ENCODE measurements at regions not wholly inside any gene's neighbourhood (a gene's known extent, or its start where the extent isn't known, plus 50 kb on each side); places are given as distances from the start of the nearest gene placed in this dataset.

DNA sequence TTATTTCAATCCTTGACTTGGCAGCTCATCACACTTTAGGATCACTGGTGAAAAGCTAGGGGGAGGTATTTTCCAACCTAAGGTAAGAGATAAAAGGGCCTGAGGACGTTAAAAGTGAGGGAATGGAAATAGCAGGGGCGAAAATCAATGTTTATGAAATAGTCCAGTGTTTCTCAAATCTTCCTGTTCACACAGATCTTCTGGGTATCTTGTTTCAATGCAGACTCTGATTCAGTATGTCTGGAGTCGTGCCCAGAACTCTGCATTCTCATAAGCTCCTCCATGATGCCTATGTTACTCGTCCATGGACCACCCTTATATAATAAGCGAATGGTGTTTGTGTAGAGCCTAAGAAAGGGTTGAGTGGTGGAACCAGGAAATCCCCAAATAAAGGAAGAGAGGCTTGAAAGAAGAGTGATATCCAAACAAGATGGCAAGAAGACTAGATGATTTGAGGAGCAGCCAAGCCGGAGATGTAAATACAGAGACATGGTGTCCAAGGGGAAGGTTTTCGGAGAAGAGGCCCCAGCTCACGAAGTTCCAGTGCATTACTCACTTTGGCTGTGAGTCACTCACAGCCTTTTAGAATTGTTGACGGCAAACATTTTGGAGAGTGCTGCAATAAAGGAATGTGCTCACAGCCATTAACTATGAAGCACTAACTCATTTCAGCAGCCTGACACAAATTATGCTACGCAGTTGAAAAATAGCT lies 215.6 kb upstream of the PPARGC1A start:
- no peak for DNase-seq

DNA sequence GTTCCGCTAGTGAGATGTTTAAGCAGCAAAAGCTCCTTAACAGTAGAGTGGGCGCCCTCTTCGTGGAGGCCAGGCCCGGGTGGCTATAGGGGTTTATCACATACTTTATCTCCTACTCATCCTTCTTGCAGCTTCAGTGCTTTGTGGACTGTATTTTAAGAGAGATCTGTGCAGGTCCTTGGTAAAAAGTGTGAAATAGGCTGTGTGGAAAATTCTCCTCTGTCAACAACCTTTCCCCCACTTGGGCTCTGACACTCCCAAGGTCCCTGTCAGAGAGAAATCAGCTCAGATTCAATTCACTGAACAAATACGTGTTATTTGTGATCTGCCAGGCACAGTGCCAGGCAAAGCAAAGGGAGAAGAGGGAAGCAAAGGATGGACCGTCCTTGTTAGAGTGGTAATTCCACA lies 214.3 kb upstream of the PPARGC1A start:
- DNase-seq: no peak

DNA sequence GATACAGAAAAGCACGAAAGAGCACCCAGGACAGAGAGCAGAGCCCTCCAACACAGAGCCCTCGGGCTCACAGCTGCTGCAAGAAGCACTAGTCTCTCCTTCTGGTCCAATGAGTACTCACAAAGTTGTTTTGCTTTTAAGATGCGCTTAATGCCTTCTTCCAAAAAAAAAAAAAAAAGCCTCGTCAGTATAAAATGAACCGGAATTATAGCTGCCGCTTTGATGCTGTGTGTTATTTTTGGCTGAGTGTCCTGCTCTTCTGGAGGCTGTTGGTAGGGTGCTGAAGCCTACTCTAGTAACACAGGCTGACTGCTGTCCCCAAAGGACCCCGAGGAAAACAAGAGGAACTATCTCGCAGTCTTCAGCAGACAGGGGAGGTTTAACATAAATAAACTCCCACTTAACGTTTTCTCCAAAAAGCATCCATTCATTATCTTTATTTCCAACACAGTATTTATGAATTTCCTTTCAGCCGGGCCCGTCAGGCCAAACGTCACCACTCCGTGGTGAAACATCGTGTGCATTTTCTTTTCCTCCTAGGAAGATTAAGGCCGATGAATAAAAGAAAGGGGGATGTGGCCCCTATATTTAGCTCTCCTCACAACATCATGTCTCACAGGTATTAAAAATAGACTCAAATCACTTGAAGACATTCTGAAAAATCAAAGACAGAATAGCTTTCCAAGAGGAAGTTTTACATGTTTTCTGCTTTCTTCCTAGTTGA lies 213.7 kb upstream of the PPARGC1A start:
- DNase-seq: peak; percentile 62

DNA sequence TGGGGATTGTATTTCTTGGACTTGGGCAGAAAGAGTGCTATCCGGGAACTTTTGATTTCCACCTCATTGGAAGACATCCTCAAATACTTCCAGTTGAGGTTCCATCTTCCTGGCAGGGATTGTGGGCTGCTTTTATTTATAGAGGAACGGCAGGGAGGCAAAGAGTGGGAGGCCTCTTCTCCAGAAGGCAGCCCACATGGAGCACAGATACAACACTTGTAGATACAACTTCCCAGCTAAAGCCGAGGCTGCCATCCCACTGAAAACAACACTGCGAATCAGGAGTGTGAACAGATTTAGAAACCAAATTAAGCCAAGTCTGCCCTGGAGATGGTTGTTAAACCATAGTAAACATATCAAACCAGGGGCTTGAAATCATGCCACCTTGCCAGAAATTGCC lies 212.8 kb upstream of the PPARGC1A start:
- DNase-seq: no peak

DNA sequence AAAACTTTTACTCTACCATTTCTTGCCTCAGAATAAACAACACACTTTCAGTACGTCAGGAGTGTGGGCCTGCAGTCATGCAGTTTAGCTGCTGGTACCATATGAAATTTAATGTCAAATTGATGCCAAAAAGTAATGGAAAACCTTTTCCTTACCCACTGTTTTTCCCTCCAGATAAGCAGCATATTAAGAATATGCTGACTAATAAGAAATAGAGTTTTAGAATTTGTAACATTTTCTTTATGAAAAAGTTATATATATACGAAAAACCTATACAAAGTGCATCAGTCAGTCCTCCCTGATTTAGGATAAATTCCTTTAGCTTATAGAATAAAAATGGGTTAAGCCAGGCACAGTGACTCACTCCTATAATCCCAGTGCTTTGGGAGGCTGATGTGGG lies 206.8 kb upstream of the PPARGC1A start:
- DNase-seq: no peak

GRCh38 chr4:24094726-24095125 lies 204.9 kb upstream of the PPARGC1A start:
- DNase-seq: no peak

DNA sequence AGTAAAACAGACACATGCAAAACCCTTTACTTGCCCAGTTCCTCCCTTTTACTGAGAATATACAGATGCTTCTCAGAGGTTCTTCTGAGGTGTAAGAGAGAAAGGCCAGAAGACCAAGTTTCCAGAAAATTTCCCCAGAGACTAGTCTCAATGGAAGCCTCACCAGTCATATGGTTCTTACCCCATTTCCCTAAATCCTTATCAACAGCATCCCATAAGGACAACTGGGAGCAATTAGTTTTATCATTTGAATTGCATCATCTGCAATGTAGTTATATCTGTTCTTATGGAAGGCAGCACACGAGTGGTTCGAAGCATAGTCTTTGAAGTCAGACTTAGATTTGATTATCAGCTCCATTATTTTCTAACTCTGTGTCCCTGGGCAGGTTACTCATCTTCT lies 203.6 kb upstream of the PPARGC1A start:
- no peak for DNase-seq

GRCh38 chr4:24091639-24092233 lies 201.9 kb upstream of the PPARGC1A start:
- no peak for DNase-seq

DNA sequence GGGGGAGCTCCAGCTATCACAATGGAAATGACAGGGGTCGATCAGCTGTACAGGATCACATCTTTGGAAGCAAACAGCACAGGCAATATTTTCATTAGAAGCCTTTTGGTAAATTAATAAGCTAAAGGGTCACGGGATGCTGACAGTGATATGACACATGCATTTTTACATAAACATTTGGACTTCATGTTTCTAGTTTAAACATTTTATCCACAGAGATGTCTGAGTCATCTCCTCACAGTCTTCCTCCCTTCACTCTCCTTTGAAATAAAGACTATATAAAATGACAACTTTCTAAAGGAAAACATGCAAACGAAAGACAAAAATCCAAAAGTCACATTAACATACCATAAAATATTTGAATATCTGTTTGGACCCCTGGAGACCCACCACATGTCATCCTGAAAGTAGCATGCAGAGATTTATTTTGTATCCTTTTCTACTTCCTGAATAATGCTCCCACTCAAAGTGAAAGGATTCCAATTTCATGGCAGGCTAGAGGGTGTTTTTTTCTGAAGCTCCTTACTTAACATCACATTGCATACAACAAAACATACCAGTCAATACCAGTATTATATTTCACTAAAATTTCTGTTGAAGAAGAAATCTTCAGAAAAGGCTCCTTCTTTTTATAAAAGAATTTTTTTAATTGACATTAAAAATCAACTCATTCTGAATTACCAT lies 200.1 kb upstream of the PPARGC1A start:
- no peak for DNase-seq

GRCh38 chr4:24080871-24081270 lies 191.0 kb upstream of the PPARGC1A start:
- no peak for DNase-seq

- DNase-seq: no peak
Measured at GRCh38 chr4:24078347-24078962, 188.6 kb upstream of the PPARGC1A start.

DNA sequence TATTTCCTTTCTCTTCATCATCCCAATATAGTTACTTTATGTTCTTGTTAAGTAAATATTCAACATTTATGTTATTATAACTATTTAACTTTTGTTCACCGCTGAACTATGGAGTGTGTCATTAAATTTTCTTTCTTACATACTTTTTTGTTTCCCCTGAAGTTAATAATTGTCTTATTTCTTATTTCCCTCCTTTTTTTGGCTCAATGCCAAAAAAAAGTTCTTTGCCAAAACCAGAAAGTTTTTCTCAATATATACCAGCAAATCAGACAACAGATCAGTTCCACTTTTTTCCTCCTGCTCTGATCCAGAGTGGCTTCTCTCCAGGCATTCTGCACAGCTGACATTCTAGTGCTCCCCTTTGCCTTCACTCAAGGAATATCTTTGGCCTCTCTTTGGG lies 187.0 kb upstream of the PPARGC1A start:
- DNase-seq: no peak

DNA sequence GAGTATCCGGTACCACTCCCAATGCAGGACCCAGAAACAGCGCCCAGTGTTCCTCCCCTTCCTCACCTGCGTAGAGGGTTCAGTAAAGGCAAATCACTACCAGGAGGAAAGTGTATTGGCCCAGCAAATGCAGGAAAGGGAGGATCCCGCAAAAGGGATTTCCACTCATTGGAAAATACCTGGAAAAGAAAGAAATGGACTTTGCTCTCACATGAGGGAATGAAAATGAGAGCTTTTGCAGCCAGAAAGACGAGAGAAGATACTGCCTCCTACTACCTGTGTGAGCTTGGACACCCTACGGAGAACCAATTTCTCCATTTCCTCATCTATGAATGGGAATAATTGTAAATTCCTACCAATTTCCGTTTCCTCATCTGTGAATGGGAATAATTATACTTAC lies 184.1 kb upstream of the PPARGC1A start:
- DNase-seq: no peak

DNA sequence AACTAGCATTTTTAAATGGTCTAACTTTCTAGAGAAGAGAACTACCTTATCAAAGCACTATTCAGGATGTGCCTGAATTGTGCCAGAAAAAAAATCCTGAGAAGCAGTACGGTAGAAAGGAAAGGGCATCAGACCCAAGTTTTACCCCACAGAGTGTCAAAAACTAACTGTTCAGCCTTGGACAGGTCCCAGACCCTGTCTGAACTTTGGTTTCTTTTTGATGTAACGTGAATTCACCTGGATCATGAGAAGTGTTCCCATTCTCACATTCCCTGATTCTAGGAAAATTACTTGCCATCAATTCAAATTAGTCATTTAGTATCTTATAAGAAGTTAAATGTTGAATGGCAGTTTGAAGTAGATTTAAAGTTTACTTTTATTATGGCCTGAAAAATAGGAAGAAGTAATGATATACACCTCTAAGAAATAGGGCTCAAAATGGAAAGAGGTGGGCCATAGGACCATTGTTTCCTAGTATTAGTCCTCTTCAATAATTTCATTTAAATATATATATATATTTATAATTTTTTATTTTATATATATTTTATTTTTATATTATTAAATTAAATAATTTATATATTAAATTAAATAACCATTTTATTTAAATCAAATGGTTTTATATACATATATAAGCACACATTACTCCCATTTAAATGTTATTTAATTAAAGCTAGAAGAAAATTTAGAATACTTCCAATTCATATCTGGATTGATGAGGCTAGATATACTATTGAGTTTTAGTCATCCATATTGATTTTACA lies 181.9 kb upstream of the PPARGC1A start:
- no peak for DNase-seq

- no peak for DNase-seq
Measured at GRCh38 chr4:24070117-24070516, 180.3 kb upstream of the PPARGC1A start.

DNA sequence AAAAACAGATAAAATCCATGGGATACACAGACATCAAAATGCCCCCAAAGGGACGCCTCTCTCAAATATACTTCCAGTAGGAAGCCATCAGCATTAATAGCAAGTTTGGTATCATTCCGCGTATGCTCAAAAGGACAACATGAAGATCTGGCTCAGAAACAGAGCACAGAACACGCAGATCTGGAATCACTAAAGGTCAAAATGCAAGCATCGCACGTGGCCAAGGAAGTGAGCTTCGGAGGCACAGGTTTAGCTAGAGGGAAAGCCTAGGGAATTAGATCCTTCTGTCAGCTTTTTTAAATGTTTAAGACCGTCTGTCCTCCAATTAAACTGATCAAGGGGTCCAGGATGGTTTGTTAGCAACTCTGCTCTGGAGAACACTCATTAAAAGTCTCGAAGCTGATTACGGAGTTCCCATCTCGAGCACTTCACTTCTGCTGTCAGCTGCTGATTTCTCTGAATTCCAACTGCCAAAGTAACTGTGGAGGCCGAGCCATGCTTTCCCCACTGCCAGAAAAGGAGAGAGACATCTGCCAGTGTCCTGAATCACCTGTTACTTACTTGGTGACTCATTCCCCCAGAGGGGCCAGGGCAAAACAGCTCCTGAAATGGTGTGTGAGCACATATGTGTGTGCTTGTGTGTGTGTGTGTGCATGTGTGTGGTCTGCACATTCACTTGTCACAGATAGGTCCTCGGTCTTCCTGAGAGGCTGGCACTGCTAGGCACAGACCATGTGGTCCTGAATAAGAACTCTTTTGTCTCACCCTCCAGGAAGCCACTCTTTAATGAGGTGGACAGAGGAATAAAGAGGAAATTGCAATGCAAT lies 177.7 kb upstream of the PPARGC1A start:
- DNase-seq: no peak

DNA sequence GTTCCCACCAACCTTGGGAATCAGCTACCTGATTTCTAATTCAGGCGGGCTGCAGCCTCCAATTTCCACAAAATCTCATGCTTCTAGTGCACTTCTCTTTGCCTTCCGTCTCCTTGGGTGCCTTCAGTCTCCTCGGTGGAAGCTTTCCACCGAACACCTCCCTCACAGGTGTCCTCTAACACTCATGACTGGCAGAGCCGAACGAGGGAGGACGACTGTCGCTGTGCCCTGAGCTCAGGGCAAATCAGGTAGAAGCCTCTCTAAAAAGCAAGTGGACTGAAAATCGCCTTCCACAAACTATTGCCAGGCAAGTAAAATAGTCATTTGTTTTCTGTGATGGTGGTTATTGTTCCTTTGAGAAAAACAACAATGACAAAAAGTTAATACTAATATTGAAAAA lies 176.1 kb upstream of the PPARGC1A start:
- no peak for DNase-seq

- DNase-seq: no peak
Measured at GRCh38 chr4:24063731-24064130, 173.9 kb upstream of the PPARGC1A start.

DNA sequence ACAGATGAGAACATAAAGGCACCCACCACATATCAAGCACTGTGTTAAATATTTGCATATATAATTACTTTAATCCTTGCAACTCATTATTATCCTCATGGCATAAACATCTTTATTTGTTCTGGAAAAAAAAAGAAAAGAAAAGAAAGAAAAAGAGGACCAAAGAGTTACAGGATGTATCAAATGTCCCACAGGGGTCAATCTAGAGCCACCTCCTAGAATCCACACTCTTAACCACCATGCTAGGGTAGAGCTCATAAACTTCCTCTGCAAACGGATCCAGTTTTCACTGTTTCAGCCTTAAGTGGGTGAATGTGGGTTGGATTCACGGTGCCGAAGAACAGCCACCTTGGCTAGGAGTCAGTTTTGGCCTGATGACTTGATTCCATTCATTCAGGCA lies 171.1 kb upstream of the PPARGC1A start:
- DNase-seq: no peak

GRCh38 chr4:24059839-24060238 lies 170.0 kb upstream of the PPARGC1A start:
- DNase-seq: no peak
